ENCODE measurements at regions not wholly inside any gene's neighbourhood (a gene's known extent, or its start where the extent isn't known, plus 50 kb on each side); places are given as distances from the start of the nearest gene placed in this dataset.

GRCh38 chr12:39240587-39240986, 202.3 kb downstream of the KIF21A start:
- Histone ChIP-seq H3K36me3 (ENCODE audit: insufficient read depth) (no peaks in the 10 kb centered on the region), H3K4me1 (ENCODE audit: insufficient read depth) (no peaks in the 10 kb centered on the region), H3K4me3 (ENCODE audit: low read depth, low read length) (no peak overlapping the region), H3K27ac (ENCODE audit: low read depth) (no peak overlapping the region)
- no peak for DNase-seq (ENCODE audit: extremely low spot score)
- 51% methylated on average over 1 of the region's 1 CpG for WGBS

GRCh38 chr12:39239490-39240486, 203.1 kb downstream of the KIF21A start:
- DNase-seq (ENCODE audit: extremely low spot score): no peak
- Histone ChIP-seq H3K27ac (ENCODE audit: low read depth) (no peak overlapping the region), H3K4me1 (ENCODE audit: insufficient read depth) (no peaks in the 10 kb centered on the region), H3K4me3 (ENCODE audit: low read depth, low read length) (no peak overlapping the region), H3K36me3 (ENCODE audit: insufficient read depth) (no peaks in the 10 kb centered on the region)
- 61% methylated on average over 5 of the region's 5 CpGs for WGBS

- DNase-seq (ENCODE audit: extremely low spot score): no peak
- no peak overlapping the region for H3K27ac ChIP-seq (ENCODE audit: low read depth)
- 21% methylated on average over 2 of the region's 2 CpGs for WGBS
- no peak overlapping the region for H3K4me3 ChIP-seq (ENCODE audit: low read depth, low read length)
- no peaks in the 10 kb centered on the region for H3K36me3 ChIP-seq (ENCODE audit: insufficient read depth)
- no peaks in the 10 kb centered on the region for H3K4me1 ChIP-seq (ENCODE audit: insufficient read depth)
These were observed 205.9 kb downstream of the KIF21A start for GRCh38 chr12:39237004-39237403.

- WGBS: 96% methylated on average over 4 of the region's 4 CpGs
- Histone ChIP-seq H3K36me3 (ENCODE audit: insufficient read depth) (no peaks in the 10 kb centered on the region), H3K4me1 (ENCODE audit: insufficient read depth) (no peaks in the 10 kb centered on the region), H3K4me3 (ENCODE audit: low read depth, low read length) (no peak overlapping the region), H3K27ac (ENCODE audit: low read depth) (no peak overlapping the region)
- DNase-seq (ENCODE audit: extremely low spot score): no peak
These were observed 206.7 kb downstream of the KIF21A start for GRCh38 chr12:39235990-39236767.

GRCh38 chr12:39230086-39230485, 212.8 kb downstream of the KIF21A start:
- Histone ChIP-seq H3K36me3 (ENCODE audit: insufficient read depth) (no peaks in the 10 kb centered on the region), H3K27ac (ENCODE audit: low read depth) (no peak overlapping the region), H3K4me1 (ENCODE audit: insufficient read depth) (no peaks in the 10 kb centered on the region), H3K4me3 (ENCODE audit: low read depth, low read length) (no peak overlapping the region)
- WGBS: 66% methylated on average over 3 of the region's 3 CpGs
- no peak for DNase-seq (ENCODE audit: extremely low spot score)

GRCh38 chr12:39227218-39227617, 215.7 kb downstream of the KIF21A start:
- no peak for DNase-seq (ENCODE audit: extremely low spot score)
- Histone ChIP-seq H3K4me3 (ENCODE audit: low read depth, low read length) (no peak overlapping the region), H3K36me3 (ENCODE audit: insufficient read depth) (no peaks in the 10 kb centered on the region), H3K27ac (ENCODE audit: low read depth) (no peak overlapping the region), H3K4me1 (ENCODE audit: insufficient read depth) (no peaks in the 10 kb centered on the region)
- WGBS: 76% methylated on average over 2 of the region's 2 CpGs

- Histone ChIP-seq H3K4me1 (ENCODE audit: insufficient read depth) (no peaks in the 10 kb centered on the region), H3K4me3 (ENCODE audit: low read depth, low read length) (no peak overlapping the region), H3K36me3 (ENCODE audit: insufficient read depth) (no peaks in the 10 kb centered on the region), H3K27ac (ENCODE audit: low read depth) (no peak overlapping the region)
- DNase-seq (ENCODE audit: extremely low spot score): no peak
These were observed 217.9 kb downstream of the KIF21A start for GRCh38 chr12:39224971-39225370.

- Histone ChIP-seq H3K4me1 (ENCODE audit: insufficient read depth) (no peaks in the 10 kb centered on the region), H3K36me3 (ENCODE audit: insufficient read depth) (no peaks in the 10 kb centered on the region), H3K4me3 (ENCODE audit: low read depth, low read length) (no peak overlapping the region), H3K27ac (ENCODE audit: low read depth) (no peak overlapping the region)
- DNase-seq (ENCODE audit: extremely low spot score): no peak
- WGBS: 74% methylated on average over 4 of the region's 4 CpGs
These were observed 237.0 kb downstream of the KIF21A start for GRCh38 chr12:39205969-39206368.

GRCh38 chr12:39199351-39199750, 243.6 kb downstream of the KIF21A start:
- Histone ChIP-seq H3K36me3 (ENCODE audit: insufficient read depth) (no peaks in the 10 kb centered on the region), H3K4me3 (ENCODE audit: low read depth, low read length) (no peak overlapping the region), H3K4me1 (ENCODE audit: insufficient read depth) (no peaks in the 10 kb centered on the region), H3K27ac (ENCODE audit: low read depth) (no peak overlapping the region)
- DNase-seq (ENCODE audit: extremely low spot score): peak; percentile 14
- 4% methylated on average over 4 of the region's 4 CpGs for WGBS

- H3K4me3 ChIP-seq (ENCODE audit: low read depth, low read length): no peak overlapping the region
- no peaks in the 10 kb centered on the region for H3K4me1 ChIP-seq (ENCODE audit: insufficient read depth)
- 96% methylated on average over 5 of the region's 5 CpGs for WGBS
- H3K27ac ChIP-seq (ENCODE audit: low read depth): no peak overlapping the region
- no peak for DNase-seq (ENCODE audit: extremely low spot score)
- no peaks in the 10 kb centered on the region for H3K36me3 ChIP-seq (ENCODE audit: insufficient read depth)
These were observed 254.2 kb downstream of the KIF21A start for GRCh38 chr12:39188689-39189088.

GRCh38 chr12:39186744-39187143, 256.2 kb downstream of the KIF21A start:
- H3K36me3 ChIP-seq (ENCODE audit: insufficient read depth): no peaks in the 10 kb centered on the region
- no peak for DNase-seq (ENCODE audit: extremely low spot score)
- 91% methylated on average over 11 of the region's 11 CpGs for WGBS
- no peaks in the 10 kb centered on the region for H3K4me1 ChIP-seq (ENCODE audit: insufficient read depth)
- H3K4me3 ChIP-seq (ENCODE audit: low read depth, low read length): no peak overlapping the region
- H3K27ac ChIP-seq (ENCODE audit: low read depth): no peak overlapping the region

- WGBS: 60% methylated on average over 1 of the region's 1 CpG
These were observed 264.1 kb downstream of the KIF21A start for GRCh38 chr12:39178837-39179236.

GRCh38 chr12:39176356-39176755, 266.6 kb downstream of the KIF21A start:
- H3K4me1 ChIP-seq (ENCODE audit: insufficient read depth): no peaks in the 10 kb centered on the region
- H3K27ac ChIP-seq (ENCODE audit: low read depth): no peak overlapping the region
- H3K4me3 ChIP-seq (ENCODE audit: low read depth, low read length): no peak overlapping the region

More at GRCh38 chr12:39178837-39179236, 264.1 kb downstream of the KIF21A start:
- Histone ChIP-seq H3K27ac (ENCODE audit: low read depth) (no peak overlapping the region), H3K36me3 (ENCODE audit: insufficient read depth) (no peaks in the 10 kb centered on the region), H3K4me3 (ENCODE audit: low read depth, low read length) (no peak overlapping the region), H3K4me1 (ENCODE audit: insufficient read depth) (no peaks in the 10 kb centered on the region)
- DNase-seq (ENCODE audit: extremely low spot score): no peak

GRCh38 chr12:39173726-39174125, 268.3 kb upstream of the CPNE8 start:
- Histone ChIP-seq H3K4me3 (ENCODE audit: low read depth, low read length) (no peak overlapping the region), H3K27ac (ENCODE audit: low read depth) (no peak overlapping the region), H3K36me3 (ENCODE audit: insufficient read depth) (no peaks in the 10 kb centered on the region), H3K4me1 (ENCODE audit: insufficient read depth) (no peaks in the 10 kb centered on the region)
- 61% methylated on average over 2 of the region's 2 CpGs for WGBS
- no peak for DNase-seq (ENCODE audit: extremely low spot score)

More at GRCh38 chr12:39176356-39176755, 266.6 kb downstream of the KIF21A start:
- no peak for DNase-seq (ENCODE audit: extremely low spot score)
- no peaks in the 10 kb centered on the region for H3K36me3 ChIP-seq (ENCODE audit: insufficient read depth)

Measured in urinary bladder (tissue), 3 donors.